GM18505 (cell line): ENCODE measurements at regions not wholly inside any gene's neighbourhood (a gene's known extent, or its start where the extent isn't known, plus 50 kb on each side); places are given as distances from the start of the nearest gene placed in this dataset.
"Not testable (repeated sequence)": the region's sequence is repeated elsewhere in the genome, so short reads cannot be mapped to it uniquely, and the experiment has no call there.

Experiments used
- ATAC-seq: cut with Tn5 transposase; IDR thresholded peaks from one replicate; pipeline ENCODE4 v1.9.1; 2021; ENCODE audit not compliant: unreplicated experiment
- POLR2A ChIP-seq: IDR thresholded peaks from 4 replicates; pipeline ENCODE4 v1.6.1; 2011; ENCODE audit warnings: borderline replicate concordance; ENCODE audit not compliant: insufficient read depth, insufficient read length; ENCODE audit errors: extremely low read depth

GRCh38 chr15:61383421-61383820 is 154.3 kb upstream of the RORA start:
- no peak for TF ChIP-seq POLR2A
- ATAC-seq: no peak

GRCh38 chr15:61382927-61383326 is 153.8 kb upstream of the RORA start:
- no peak for ATAC-seq

DNA sequence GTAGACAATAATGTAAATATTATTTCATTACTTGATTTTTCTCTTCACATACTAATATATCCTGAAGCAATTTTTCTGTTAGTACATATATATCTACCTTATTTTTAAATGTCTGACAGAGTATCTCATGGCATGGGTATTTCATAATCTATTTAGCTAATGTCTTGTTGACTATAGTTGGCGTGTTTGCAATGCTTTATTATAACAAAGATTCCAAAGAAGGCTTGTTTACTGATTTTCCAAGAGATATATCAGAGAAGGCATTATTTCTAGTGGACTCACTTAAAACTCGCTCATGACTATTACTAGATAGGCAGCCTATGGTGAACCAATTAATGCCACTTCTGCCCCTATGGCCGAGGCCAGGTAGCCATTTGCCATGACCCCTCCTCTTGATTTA is 152.4 kb upstream of the RORA start:
- no peak for TF ChIP-seq POLR2A
- ATAC-seq: no peak

More at GRCh38 chr15:61382927-61383326, 153.8 kb upstream of the RORA start:
- TF ChIP-seq POLR2A: no peak

GRCh38 chr15:61380270-61380669 is 151.2 kb upstream of the RORA start:
- TF ChIP-seq POLR2A: no peak
- ATAC-seq: no peak

GRCh38 chr15:61379005-61379404 is 149.9 kb upstream of the RORA start:
- TF ChIP-seq POLR2A: no peak
- ATAC-seq: no peak

- no peak for TF ChIP-seq POLR2A
- no peak for ATAC-seq
Observed at GRCh38 chr15:61376961-61377360, 147.9 kb upstream of the RORA start.

GRCh38 chr15:61376516-61376915 is 147.4 kb upstream of the RORA start:
- ATAC-seq: no peak
- TF ChIP-seq POLR2A: no peak

- no peak for TF ChIP-seq POLR2A
- ATAC-seq: no peak
Observed at GRCh38 chr15:61374848-61375247, 145.7 kb upstream of the RORA start.

- TF ChIP-seq POLR2A: no peak
- ATAC-seq: no peak
Observed at GRCh38 chr15:61367953-61368352, 138.9 kb upstream of the RORA start.

- ATAC-seq: no peak
- TF ChIP-seq POLR2A: no peak
Observed at GRCh38 chr15:61364871-61365270, 135.8 kb upstream of the RORA start.

- ATAC-seq: not testable (repeated sequence)
Observed at GRCh38 chr15:61362912-61363311, 133.8 kb upstream of the RORA start.

DNA sequence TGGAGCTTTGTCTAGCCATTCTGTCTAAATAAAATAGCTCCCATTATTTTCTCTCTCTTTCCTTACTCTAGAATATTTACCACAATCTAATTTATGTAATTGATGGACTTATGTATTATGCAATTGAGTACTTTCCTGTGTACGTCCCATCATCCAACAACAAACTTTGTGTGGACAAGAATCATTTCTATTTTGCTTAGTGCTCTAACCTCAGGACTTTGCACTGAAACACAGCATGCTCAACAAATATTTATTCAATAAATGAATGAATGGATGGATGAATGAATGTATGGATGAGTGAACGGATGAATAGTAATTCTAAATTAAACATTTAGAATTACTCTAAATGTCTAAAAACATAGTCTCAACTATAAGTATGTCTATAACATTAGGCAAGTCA is 115.2 kb upstream of the RORA start:
- no peak for TF ChIP-seq POLR2A
- no peak for ATAC-seq

- no peak for TF ChIP-seq POLR2A
- ATAC-seq: no peak
Observed at GRCh38 chr15:61342390-61342789, 113.3 kb upstream of the RORA start.

DNA sequence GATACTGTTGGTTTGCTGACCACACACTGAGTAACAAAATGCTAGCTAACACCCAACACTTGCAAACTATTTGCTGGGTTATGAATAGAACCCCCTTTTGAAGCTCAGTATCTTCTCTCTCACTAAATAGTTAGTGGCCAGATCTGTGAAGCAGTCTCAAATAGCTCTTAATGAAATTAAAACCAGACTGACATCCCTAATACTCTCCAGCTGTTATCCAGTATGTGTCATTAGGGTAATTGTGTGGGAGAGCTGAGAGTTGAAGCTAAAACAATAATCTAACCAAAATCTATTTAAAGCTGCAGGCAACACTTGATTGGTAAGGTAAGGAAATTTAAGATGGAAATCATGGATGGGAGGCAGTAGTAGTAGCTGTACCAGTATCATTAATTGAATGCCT is 110.4 kb upstream of the RORA start:
- ATAC-seq: no peak
- TF ChIP-seq POLR2A: no peak

DNA sequence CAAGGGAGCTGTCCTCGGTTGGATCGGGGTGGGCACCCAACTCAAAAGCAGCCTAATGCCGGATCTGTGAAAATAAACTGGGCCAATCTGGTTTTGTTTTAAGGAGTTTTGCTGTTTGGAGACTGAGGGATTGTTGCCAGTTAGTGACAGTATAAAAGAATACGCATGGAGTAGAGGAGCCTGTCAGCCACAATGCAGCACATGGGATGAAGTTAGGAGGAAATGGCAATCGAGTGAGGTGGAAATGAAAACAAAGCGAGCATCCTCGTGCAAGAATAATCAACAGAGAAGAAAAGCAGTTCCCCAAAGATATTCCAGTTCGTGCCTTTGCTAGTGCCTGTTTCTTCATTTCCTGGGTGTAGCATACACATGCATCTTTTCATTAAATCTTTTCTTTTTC is 108.4 kb upstream of the RORA start:
- no peak for ATAC-seq
- no peak for TF ChIP-seq POLR2A
